Thyroid gland (tissue), 4 donors: ENCODE measurements at regions not wholly inside any gene's neighbourhood (a gene's known extent, or its start where the extent isn't known, plus 50 kb on each side); places are given as distances from the start of the nearest gene placed in this dataset.
"Not testable (repeated sequence)": the region's sequence is repeated elsewhere in the genome, so short reads cannot be mapped to it uniquely, and the experiment has no call there.

ENCODE experiments used
- DNase-seq, 2 donors: peaks; one replicate each; pipeline ENCODE4 v3.0.0-alpha.2; 2019
- H3K27ac ChIP-seq, 3 donors: fragments of 200-600 bp; sonication (generic); 1 replicate in 2 of 3; 2 replicates in 1 of 3; pipeline ENCODE4 v1.5.1; 2016 to 2019; ENCODE audit warnings: mild to moderate bottlenecking in 1 of 3, moderate library complexity in 1 of 3
- H3K27me3 ChIP-seq: fragments of 200-600 bp; sonication (generic); one replicate; pipeline ENCODE4 v1.5.1; 2019
- H3K36me3 ChIP-seq, 2 donors: fragments of 200-600 bp; sonication (generic); one replicate each; pipeline ENCODE4 v1.5.1; 2016 to 2019
- H3K4me1 ChIP-seq, 2 donors: fragments of 200-600 bp; sonication (generic); one replicate each; pipeline ENCODE4 v1.5.1; 2017 to 2019
- H3K4me3 ChIP-seq, 3 donors: fragments of 200-600 bp; sonication (generic); replicated peaks in 1 of 3; 1 replicate in 2 of 3; 2 replicates in 1 of 3; pipeline ENCODE4 v1.5.1; 2016; ENCODE audit warnings: mild to moderate bottlenecking in 1 of 3
- H3K9me3 ChIP-seq: fragments of 200-600 bp; sonication (generic); one replicate; pipeline ENCODE4 v1.5.1; 2017
- POLR2A ChIP-seq, 2 donors: fragments of 450-650 bp; IDR thresholded peaks; one replicate each; pipeline ENCODE4 v1.6.1; 2017; ENCODE audit warnings: antibody characterized with exemption in 2 of 2, mild to moderate bottlenecking in 2 of 2, moderate library complexity in 1 of 2
- WGBS, 2 donors: methylation state at CpG; one replicate each; pipeline ENCODE4 v1.1.5; 2017; 5-methylcytosine and 5-hydroxymethylcytosine counted together
- intact Hi-C: fragments of 100-400 bp; cut with DNase I; formaldehyde crosslinking; loops from one replicate; pipeline ENCODE4 v1.15.1; 2023
- TF ChIP-seq, protein P1 (sequence below), 6 experiments: fragments of 200-600 bp in 3 of 6; fragments of 450-650 bp in 3 of 6; sonication (generic) in 3 of 6; IDR thresholded peaks; one replicate each; pipeline ENCODE4 v1.5.1; 2016 to 2019; ENCODE audit warnings: antibody characterized with exemption in 6 of 6, mild to moderate bottlenecking in 2 of 6, inconsistent platforms in 1 of 6, moderate library complexity in 1 of 6

DNA sequence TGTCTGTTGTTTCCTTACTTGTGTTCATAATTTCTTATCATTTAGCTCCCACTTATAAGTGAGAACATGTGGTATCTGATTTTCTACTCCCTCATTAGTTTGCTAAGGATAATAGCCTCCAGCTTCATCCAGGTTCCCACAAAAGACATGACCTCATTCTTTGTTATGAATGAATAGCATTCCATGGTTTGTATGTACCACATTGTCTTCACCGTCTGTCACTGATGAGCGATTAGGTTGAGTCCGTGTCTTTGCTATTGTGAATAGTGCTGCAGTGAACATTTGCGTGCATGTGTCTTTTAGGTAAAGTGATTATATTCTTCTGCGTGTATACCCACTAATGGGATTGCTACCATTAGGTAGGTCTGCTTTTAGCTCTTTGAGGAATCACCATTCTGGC, 624.3 kb upstream of the EPHA5 start:
- H3K4me1 ChIP-seq, result no peaks in the 10 kb centered on the region
- H3K27me3 ChIP-seq, result no peaks in the 10 kb centered on the region
- H3K4me3 ChIP-seq, result no peak overlapping the region
- DNase-seq, result no peak
- no peaks in the 10 kb centered on the region for H3K9me3 ChIP-seq
- intact Hi-C loops, result no loop called here
- 92 to 93% methylated on average over 5 of the region's 5 CpGs for WGBS, 2 donors
- no peak overlapping the region for H3K27ac ChIP-seq
- no peaks in the 10 kb centered on the region for H3K36me3 ChIP-seq
- no peak for TF ChIP-seq POLR2A (IDR thresholded peaks at IDR 0.05)
- TF ChIP-seq, protein P1, sequence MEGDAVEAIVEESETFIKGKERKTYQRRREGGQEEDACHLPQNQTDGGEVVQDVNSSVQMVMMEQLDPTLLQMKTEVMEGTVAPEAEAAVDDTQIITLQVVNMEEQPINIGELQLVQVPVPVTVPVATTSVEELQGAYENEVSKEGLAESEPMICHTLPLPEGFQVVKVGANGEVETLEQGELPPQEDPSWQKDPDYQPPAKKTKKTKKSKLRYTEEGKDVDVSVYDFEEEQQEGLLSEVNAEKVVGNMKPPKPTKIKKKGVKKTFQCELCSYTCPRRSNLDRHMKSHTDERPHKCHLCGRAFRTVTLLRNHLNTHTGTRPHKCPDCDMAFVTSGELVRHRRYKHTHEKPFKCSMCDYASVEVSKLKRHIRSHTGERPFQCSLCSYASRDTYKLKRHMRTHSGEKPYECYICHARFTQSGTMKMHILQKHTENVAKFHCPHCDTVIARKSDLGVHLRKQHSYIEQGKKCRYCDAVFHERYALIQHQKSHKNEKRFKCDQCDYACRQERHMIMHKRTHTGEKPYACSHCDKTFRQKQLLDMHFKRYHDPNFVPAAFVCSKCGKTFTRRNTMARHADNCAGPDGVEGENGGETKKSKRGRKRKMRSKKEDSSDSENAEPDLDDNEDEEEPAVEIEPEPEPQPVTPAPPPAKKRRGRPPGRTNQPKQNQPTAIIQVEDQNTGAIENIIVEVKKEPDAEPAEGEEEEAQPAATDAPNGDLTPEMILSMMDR (IDR thresholded peaks at IDR 0.05), result no peak

DNA sequence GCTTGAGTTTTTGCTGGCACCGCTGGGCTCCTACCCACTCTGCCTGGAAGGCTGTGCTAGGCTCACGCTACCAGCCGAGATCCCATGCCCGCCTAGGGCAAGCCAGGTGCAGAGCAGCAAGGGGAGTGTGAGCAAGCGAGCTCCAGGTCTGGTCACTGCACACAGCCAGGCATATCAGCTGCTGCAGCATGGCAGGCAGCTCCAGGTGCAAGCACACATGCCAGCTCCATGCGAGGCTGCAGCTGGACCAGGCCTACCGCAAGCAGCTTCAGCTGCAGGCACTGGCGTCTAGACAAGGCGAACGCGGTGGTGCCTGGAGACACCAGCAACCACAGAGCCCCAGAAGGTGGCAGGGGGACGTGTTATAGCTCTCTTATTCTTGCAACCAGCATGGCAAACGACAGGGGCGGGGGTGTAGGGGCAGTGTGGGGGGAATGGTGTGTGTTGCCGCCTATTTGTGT, 614.7 kb upstream of the EPHA5 start:
- Histone ChIP-seq H3K36me3 (no peaks in the 10 kb centered on the region), H3K9me3 (no peaks in the 10 kb centered on the region), H3K27ac (no peak overlapping the region), H3K4me1 (no peaks in the 10 kb centered on the region), H3K27me3 (no peaks in the 10 kb centered on the region), H3K4me3 (no peak overlapping the region)
- intact Hi-C loops, result no loop called here
- no peak for DNase-seq
- WGBS, 2 donors, result 90 to 91% methylated on average over 15 of the region's 15 CpGs
- TF ChIP-seq POLR2A (IDR thresholded peaks at IDR 0.05), result no peak
- TF ChIP-seq, protein P1 (IDR thresholded peaks at IDR 0.05), result no peak

- no peak for DNase-seq
- H3K27ac ChIP-seq, result no peak overlapping the region
- H3K4me1 ChIP-seq, result no peaks in the 10 kb centered on the region
- no peaks in the 10 kb centered on the region for H3K9me3 ChIP-seq
- H3K36me3 ChIP-seq, result no peaks in the 10 kb centered on the region
- intact Hi-C loops, result no loop called here
- no peaks in the 10 kb centered on the region for H3K27me3 ChIP-seq
- no peak overlapping the region for H3K4me3 ChIP-seq
- no peak for TF ChIP-seq POLR2A (IDR thresholded peaks at IDR 0.05)
- TF ChIP-seq, protein P1 (IDR thresholded peaks at IDR 0.05), result no peak
- 94% methylated on average over 1 of the region's 1 CpG for WGBS, 2 donors
These were observed 608.8 kb upstream of the EPHA5 start for GRCh38 chr4:66279084-66279483.

DNA sequence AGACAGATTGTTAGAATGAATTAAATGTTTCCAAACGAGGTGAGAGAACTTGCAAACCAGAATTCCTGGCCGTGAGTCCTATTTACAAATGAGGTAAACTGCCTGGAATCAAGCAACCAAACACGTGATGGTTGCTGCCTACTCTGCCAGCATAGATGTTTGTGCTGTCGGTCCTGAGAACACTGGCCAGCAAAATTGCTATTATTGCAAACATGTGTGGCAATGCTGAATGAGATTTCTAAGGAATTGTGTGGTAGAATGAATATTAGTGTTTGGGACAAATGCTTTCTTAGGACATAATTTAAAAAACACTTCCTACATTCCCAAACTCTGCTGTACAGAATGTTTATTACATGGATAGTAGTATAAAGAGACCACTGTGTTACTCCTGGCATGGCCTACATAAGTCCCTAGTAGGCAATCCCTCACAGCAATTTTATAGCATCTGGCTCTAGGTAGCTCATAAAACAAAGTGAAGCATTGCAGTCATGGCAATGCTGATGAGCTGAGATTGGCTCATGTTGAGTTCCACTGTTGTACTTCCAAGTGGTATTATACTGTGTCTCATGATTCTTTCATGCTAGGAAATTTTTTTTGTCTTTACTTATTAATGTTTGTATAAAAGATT, 605.2 kb upstream of the EPHA5 start:
- 47 to 56% methylated on average over 4 of the region's 4 CpGs for WGBS, 2 donors
- no peak for TF ChIP-seq POLR2A (IDR thresholded peaks at IDR 0.05)
- TF ChIP-seq, protein P1 (IDR thresholded peaks at IDR 0.05), result no peak
- no peak overlapping the region for H3K4me3 ChIP-seq
- no peaks in the 10 kb centered on the region for H3K27me3 ChIP-seq
- intact Hi-C loops, result no loop called here
- no peaks in the 10 kb centered on the region for H3K4me1 ChIP-seq
- no peaks in the 10 kb centered on the region for H3K9me3 ChIP-seq
- DNase-seq, result no peak
- no peak overlapping the region for H3K27ac ChIP-seq
- H3K36me3 ChIP-seq, result no peaks in the 10 kb centered on the region

- no peak for DNase-seq
- intact Hi-C loops, result no loop called here
- 14 to 18% methylated on average over 1 of the region's 1 CpG for WGBS, 2 donors
- TF ChIP-seq POLR2A (IDR thresholded peaks at IDR 0.05), result no peak
- TF ChIP-seq, protein P1 (IDR thresholded peaks at IDR 0.05), result no peak
- Histone ChIP-seq H3K27ac (no peak overlapping the region), H3K36me3 (no peaks in the 10 kb centered on the region), H3K4me3 (no peak overlapping the region), H3K27me3 (no peaks in the 10 kb centered on the region), H3K4me1 (no peaks in the 10 kb centered on the region), H3K9me3 (no peaks in the 10 kb centered on the region)
These were observed 602.8 kb upstream of the EPHA5 start for GRCh38 chr4:66273110-66273509.

- intact Hi-C loops, H3K4me1 ChIP-seq, H3K36me3 ChIP-seq, DNase-seq, H3K27ac ChIP-seq, H3K27me3 ChIP-seq, H3K9me3 ChIP-seq, H3K4me3 ChIP-seq: not testable (repeated sequence)
- WGBS, 2 donors, result 70% methylated on average over 2 of the region's 2 CpGs
These were observed 600.1 kb upstream of the EPHA5 start for GRCh38 chr4:66270356-66270755.

- intact Hi-C loops, H3K4me1 ChIP-seq, H3K9me3 ChIP-seq, H3K27me3 ChIP-seq, H3K4me3 ChIP-seq, DNase-seq, H3K27ac ChIP-seq, H3K36me3 ChIP-seq: not testable (repeated sequence)
- WGBS, 2 donors, result 75 to 78% methylated on average over 5 of the region's 5 CpGs
These were observed 596.3 kb upstream of the EPHA5 start for GRCh38 chr4:66266554-66266953.
